ENCODE measurements at regions not wholly inside any gene's neighbourhood (a gene's known extent, or its start where the extent isn't known, plus 50 kb on each side); places are given as distances from the start of the nearest gene placed in this dataset.
"Not testable (repeated sequence)": the region's sequence is repeated elsewhere in the genome, so short reads cannot be mapped to it uniquely, and the experiment has no call there.

DNA sequence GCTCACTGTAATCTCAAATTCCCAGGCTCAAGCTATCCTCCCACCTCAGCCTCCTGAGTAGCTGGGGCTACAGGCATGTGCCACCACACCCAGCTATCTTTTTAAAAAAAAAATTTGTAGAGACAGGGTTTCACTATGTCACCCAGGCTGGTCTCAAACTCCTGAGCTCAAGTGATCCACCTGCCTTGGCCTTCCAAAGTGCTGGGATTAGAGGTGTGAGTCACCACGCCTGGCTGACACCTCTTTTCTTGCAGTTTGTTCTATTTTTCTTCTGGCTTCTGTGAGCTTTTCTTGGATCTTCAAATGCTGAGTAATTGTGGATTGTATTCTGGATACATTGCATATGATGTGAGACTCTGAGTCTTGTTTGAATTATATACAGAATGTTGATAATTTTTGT, 137.3 kb upstream of the GK2 start:
- H3K27me3 ChIP-seq (ENCODE audit: insufficient read depth); POLR2A ChIA-PET; H3K4me2 ChIP-seq; H3K36me3 ChIP-seq (replicated peaks in 1 of 2; ENCODE audit: control insufficient read depth in 1 of 2, insufficient read depth in 2 of 2, low read length in 1 of 2); H3K4me1 ChIP-seq (ENCODE audit: control insufficient read depth in 1 of 2, insufficient read depth in 2 of 2, low read depth in 1 of 2, low read length in 1 of 2); H3K9me3 ChIP-seq; H2AFZ ChIP-seq (ENCODE audit: low read depth); H4K20me1 ChIP-seq (ENCODE audit: insufficient read depth); H3K27ac ChIP-seq (ENCODE audit: low read depth in 2 of 2, low read length in 1 of 2); H3K4me3 ChIP-seq (ENCODE audit: low read depth in 2 of 2, low read length in 1 of 2); H3F3A ChIP-seq (replicated peaks; ENCODE audit: insufficient read depth); H3K9me2 ChIP-seq; H3K9ac ChIP-seq; DNase-seq; H3K79me2 ChIP-seq (ENCODE audit: insufficient read depth): not testable (repeated sequence)
- CTCF ChIA-PET, result interaction anchor here (0.9 to 1.8 kb wide), 3 partner anchors 19 to 85 kb away, joined by 3 to 5 read pairs (median 4); no protein-coding TSS in a partner anchor
- 8% methylated on average over 1 of the region's 1 CpG for WGBS (ENCODE audit: low lambda C conversion rate)

DNA sequence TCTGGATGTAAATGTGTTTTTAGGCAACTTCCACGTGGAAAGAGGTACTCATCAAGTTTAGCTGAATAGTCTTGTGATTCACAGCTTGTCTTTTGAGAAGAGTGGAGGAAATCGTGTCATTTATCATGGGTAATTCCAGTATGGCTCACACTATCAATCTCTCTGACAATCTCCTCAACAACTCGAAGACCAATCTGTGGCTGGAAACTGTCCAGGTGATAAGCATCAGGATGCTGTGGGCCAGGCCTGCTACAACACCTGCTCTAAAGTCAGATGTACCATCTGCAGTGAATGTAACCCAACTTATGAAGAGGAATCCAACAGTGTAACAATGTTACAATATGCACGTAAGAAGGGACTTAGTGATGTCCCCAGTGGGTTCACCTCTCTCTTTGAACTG, 132.1 kb upstream of the GK2 start:
- Histone ChIP-seq H3K79me2 (ENCODE audit: insufficient read depth) (no peaks in the 10 kb centered on the region), H3K4me2 (no peak overlapping the region), H3F3A (replicated peaks; ENCODE audit: insufficient read depth) (no peaks in the 10 kb centered on the region), H3K9ac (no peak overlapping the region), H3K9me2 (no peaks in the 10 kb centered on the region; the same call in 1 of the 2 replicates), H3K27ac (ENCODE audit: low read depth in 2 of 2, low read length in 1 of 2) (no peak overlapping the region), H3K27me3 (ENCODE audit: insufficient read depth) (no peaks in the 10 kb centered on the region), H3K9me3 (peaks cover 4% of the 10 kb centered on the region; the same call in 1 of the 2 replicates), H2AFZ (ENCODE audit: low read depth) (no peak overlapping the region), H3K4me1 (ENCODE audit: control insufficient read depth in 1 of 2, insufficient read depth in 2 of 2, low read depth in 1 of 2, low read length in 1 of 2) (peaks cover 0 to 2% of the 10 kb centered on the region in 2 experiments; a peak in 1 of 4 replicates), H4K20me1 (ENCODE audit: insufficient read depth) (no peaks in the 10 kb centered on the region), H3K36me3 (replicated peaks in 1 of 2; ENCODE audit: control insufficient read depth in 1 of 2, insufficient read depth in 2 of 2, low read length in 1 of 2) (no peaks in the 10 kb centered on the region), H3K4me3 (ENCODE audit: low read depth in 2 of 2, low read length in 1 of 2) (no peak overlapping the region)
- TF ChIP-seq JUND (IDR thresholded peaks at IDR 0.05), result no peak
- 0 out of 2 replicates have a peak, but pooled peaks have one; percentile 8 for TF ChIP-seq GATA2 (CRISPR knock-in tag; IDR thresholded peaks at IDR 0.05)
- ChIA-PET POLR2A (no interaction called here), CTCF (no interaction called here)
- WGBS (ENCODE audit: low lambda C conversion rate), result 17% methylated on average over 4 of the region's 4 CpGs
- no peak for DNase-seq

GRCh38 chr4:79535516-79535915, 127.5 kb upstream of the GK2 start:
- H3K4me3 ChIP-seq (ENCODE audit: low read depth in 2 of 2, low read length in 1 of 2), result no peak overlapping the region
- no peak for TF ChIP-seq EZH2phosphoT487 (IDR thresholded peaks at IDR 0.05; ENCODE audit: borderline replicate concordance, low read depth)
- CTCF ChIA-PET, result no interaction called here

DNA sequence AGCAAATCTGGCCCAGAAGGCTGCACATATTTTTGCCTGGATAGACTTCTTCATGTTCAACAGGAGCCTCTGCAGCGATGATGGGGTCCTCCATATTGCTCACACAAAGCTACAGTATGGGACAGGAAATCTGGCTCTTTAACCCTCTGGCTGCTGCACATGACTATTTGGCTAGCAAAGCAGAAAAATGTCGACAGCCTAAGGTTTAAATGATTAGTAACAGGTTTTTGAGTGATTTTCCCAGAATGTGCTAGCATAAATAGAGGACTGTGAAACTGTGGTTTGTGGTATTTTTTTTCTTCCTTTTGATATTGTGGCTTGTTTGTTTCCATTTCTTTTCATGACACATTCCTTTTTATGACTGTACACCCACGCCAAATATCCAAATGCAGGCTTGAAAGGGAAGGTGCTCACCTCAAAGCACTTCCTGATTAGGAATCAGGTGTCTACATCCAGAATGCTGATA, 120.2 kb upstream of the GK2 start:
- H3K36me3 ChIP-seq (replicated peaks in 1 of 2; ENCODE audit: control insufficient read depth in 1 of 2, insufficient read depth in 2 of 2, low read length in 1 of 2), result no peaks in the 10 kb centered on the region
- CTCF ChIA-PET, result no interaction called here

More at GRCh38 chr4:79535516-79535915, 127.5 kb upstream of the GK2 start:
- WGBS (ENCODE audit: low lambda C conversion rate), result 41% methylated on average over 1 of the region's 1 CpG
- H3K27me3 ChIP-seq (ENCODE audit: insufficient read depth), result no peaks in the 10 kb centered on the region
- no peak for DNase-seq
- no peaks in the 10 kb centered on the region for H4K20me1 ChIP-seq (ENCODE audit: insufficient read depth)
- no peak overlapping the region for H3K9ac ChIP-seq
- H3F3A ChIP-seq (replicated peaks; ENCODE audit: insufficient read depth), result no peaks in the 10 kb centered on the region
- H3K4me2 ChIP-seq, result no peak overlapping the region
- no peaks in the 10 kb centered on the region for H3K79me2 ChIP-seq (ENCODE audit: insufficient read depth)
- POLR2A ChIA-PET, result no interaction called here
- H3K9me3 ChIP-seq, result peaks cover 4% of the 10 kb centered on the region; the same call in 1 of the 2 replicates
- no peaks in the 10 kb centered on the region; the same call in 1 of the 2 replicates for H3K9me2 ChIP-seq
- no peaks in the 10 kb centered on the region for H3K36me3 ChIP-seq (replicated peaks in 1 of 2; ENCODE audit: control insufficient read depth in 1 of 2, insufficient read depth in 2 of 2, low read length in 1 of 2)
- no peak overlapping the region for H2AFZ ChIP-seq (ENCODE audit: low read depth)
- peaks cover 0 to 2% of the 10 kb centered on the region in 2 experiments; a peak in 1 of 4 replicates for H3K4me1 ChIP-seq (ENCODE audit: control insufficient read depth in 1 of 2, insufficient read depth in 2 of 2, low read depth in 1 of 2, low read length in 1 of 2)
- H3K27ac ChIP-seq (ENCODE audit: low read depth in 2 of 2, low read length in 1 of 2), result no peak overlapping the region

More for the DNA sequence above, 120.2 kb upstream of the GK2 start:
- POLR2A ChIA-PET, result no interaction called here
- H3K79me2 ChIP-seq (ENCODE audit: insufficient read depth), result no peaks in the 10 kb centered on the region
- H3K27me3 ChIP-seq (ENCODE audit: insufficient read depth), result no peaks in the 10 kb centered on the region
- H3K4me3 ChIP-seq (ENCODE audit: low read depth in 2 of 2, low read length in 1 of 2), result no peak overlapping the region
- no peak overlapping the region for H2AFZ ChIP-seq (ENCODE audit: low read depth)
- no peaks in the 10 kb centered on the region for H3K9me3 ChIP-seq
- no peaks in the 10 kb centered on the region for H3K4me1 ChIP-seq (ENCODE audit: control insufficient read depth in 1 of 2, insufficient read depth in 2 of 2, low read depth in 1 of 2, low read length in 1 of 2)
- 26% methylated on average over 3 of the region's 3 CpGs for WGBS (ENCODE audit: low lambda C conversion rate)
- no peaks in the 10 kb centered on the region for H4K20me1 ChIP-seq (ENCODE audit: insufficient read depth)
- no peaks in the 10 kb centered on the region for H3F3A ChIP-seq (replicated peaks; ENCODE audit: insufficient read depth)
- no peak for DNase-seq
- no peak overlapping the region for H3K9ac ChIP-seq
- no peaks in the 10 kb centered on the region for H3K9me2 ChIP-seq
- TF ChIP-seq RXRA (IDR thresholded peaks at IDR 0.05; ENCODE audit: borderline replicate concordance, low read depth), result no peak
- TF ChIP-seq GATA2 (CRISPR knock-in tag; IDR thresholded peaks at IDR 0.05), result no peak
- TF ChIP-seq CHD2 (IDR thresholded peaks at IDR 0.05; ENCODE audit: low read length, partially characterized antibody), result no peak
- TF ChIP-seq RFX5 (IDR thresholded peaks at IDR 0.05; ENCODE audit: low read length), result no peak
- TF ChIP-seq FOXM1 (IDR thresholded peaks at IDR 0.05; ENCODE audit: low read depth), result no peak
- TF ChIP-seq TEAD4 (IDR thresholded peaks at IDR 0.05; ENCODE audit: borderline replicate concordance, insufficient read depth), result no peak
- no peak for TF ChIP-seq SIN3A (IDR thresholded peaks at IDR 0.05; ENCODE audit: borderline replicate concordance, low read depth, low read length)
- TF ChIP-seq MXI1 (IDR thresholded peaks at IDR 0.05; ENCODE audit: low read depth, low read length), result no peak
- no peak overlapping the region for H3K27ac ChIP-seq (ENCODE audit: low read depth in 2 of 2, low read length in 1 of 2)
- H3K4me2 ChIP-seq, result no peak overlapping the region

Measured in SK-N-SH (cell line).